ENCODE measurements at regions not wholly inside any gene's neighbourhood (a gene's known extent, or its start where the extent isn't known, plus 50 kb on each side); places are given as distances from the start of the nearest gene placed in this dataset.

GRCh38 chr2:53312721-53313120 is 454.9 kb upstream of the CHAC2 start:
- no peak overlapping the region for H3K4me3 ChIP-seq (ENCODE audit: control insufficient read depth, low read depth, low read length)
- TF ChIP-seq CTCF (conservative IDR thresholded peaks at IDR 0.05; ENCODE audit: control insufficient read depth, insufficient read depth, low read depth, low read length): no peak
- no peak for DNase-seq (ENCODE audit: low read depth)

- TF ChIP-seq CTCF (conservative IDR thresholded peaks at IDR 0.05; ENCODE audit: control insufficient read depth, insufficient read depth, low read depth, low read length): no peak
- no peak overlapping the region for H3K4me3 ChIP-seq (ENCODE audit: control insufficient read depth, low read depth, low read length)
- DNase-seq (ENCODE audit: low read depth): no peak
Measured at GRCh38 chr2:53312181-53312580, 455.4 kb upstream of the CHAC2 start.

- DNase-seq (ENCODE audit: low read depth): no peak
- no peak overlapping the region for H3K4me3 ChIP-seq (ENCODE audit: control insufficient read depth, low read depth, low read length)
- no peak for TF ChIP-seq CTCF (conservative IDR thresholded peaks at IDR 0.05; ENCODE audit: control insufficient read depth, insufficient read depth, low read depth, low read length)
Measured at GRCh38 chr2:53303012-53303578, 464.5 kb upstream of the CHAC2 start.

GRCh38 chr2:53302455-53302854 is 465.1 kb upstream of the CHAC2 start:
- H3K4me3 ChIP-seq (ENCODE audit: control insufficient read depth, low read depth, low read length): no peak overlapping the region
- no peak for TF ChIP-seq CTCF (conservative IDR thresholded peaks at IDR 0.05; ENCODE audit: control insufficient read depth, insufficient read depth, low read depth, low read length)
- no peak for DNase-seq (ENCODE audit: low read depth)

- DNase-seq (ENCODE audit: low read depth): peak; percentile 2
- TF ChIP-seq CTCF (conservative IDR thresholded peaks at IDR 0.05; ENCODE audit: control insufficient read depth, insufficient read depth, low read depth, low read length): no peak
- H3K4me3 ChIP-seq (ENCODE audit: control insufficient read depth, low read depth, low read length): no peak overlapping the region
Measured at GRCh38 chr2:53289309-53290006, 478.1 kb upstream of the CHAC2 start.

- DNase-seq (ENCODE audit: low read depth): peak; percentile 32
- no peak overlapping the region for H3K4me3 ChIP-seq (ENCODE audit: control insufficient read depth, low read depth, low read length)
- no peak for TF ChIP-seq CTCF (conservative IDR thresholded peaks at IDR 0.05; ENCODE audit: control insufficient read depth, insufficient read depth, low read depth, low read length)
Measured at GRCh38 chr2:53286345-53286744, 481.3 kb upstream of the CHAC2 start.
